ENCODE measurements at regions not wholly inside any gene's neighbourhood (a gene's known extent, or its start where the extent isn't known, plus 50 kb on each side); places are given as distances from the start of the nearest gene placed in this dataset.

DNA sequence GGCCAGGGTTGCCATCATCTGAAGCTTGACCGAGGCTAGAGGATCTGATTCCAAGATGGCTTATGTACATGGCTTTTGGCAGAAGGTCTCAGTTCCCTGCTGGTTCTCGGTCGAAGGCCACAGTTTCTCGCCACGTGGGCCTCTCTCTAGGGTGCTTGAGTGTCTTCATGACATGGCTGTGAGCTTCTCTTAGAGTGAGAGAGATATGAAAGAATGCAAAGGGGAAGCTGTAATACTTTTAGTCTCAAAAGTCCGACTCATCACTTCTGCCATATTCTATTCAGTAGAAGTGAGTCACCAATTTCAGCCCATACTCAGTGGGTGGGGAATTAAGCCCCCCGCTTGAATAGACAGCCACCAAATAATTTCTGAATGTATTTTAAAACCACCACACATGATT lies 94.2 kb downstream of the UTRN start:
- TF ChIP-seq YY1 (IDR thresholded peaks at IDR 0.05; ENCODE audit: insufficient read depth, insufficient read length), result no peak
- no peak for TF ChIP-seq ZNF274 (IDR thresholded peaks at IDR 0.05; ENCODE audit: low read depth, low read length)
- TF ChIP-seq SUZ12 (IDR thresholded peaks at IDR 0.05; ENCODE audit: extremely low read depth, insufficient read depth, insufficient read length), result no peak

All from NT2/D1 (cell line).